ENCODE measurements at regions not wholly inside any gene's neighbourhood (a gene's known extent, or its start where the extent isn't known, plus 50 kb on each side); places are given as distances from the start of the nearest gene placed in this dataset.
"Not testable (repeated sequence)": the region's sequence is repeated elsewhere in the genome, so short reads cannot be mapped to it uniquely, and the experiment has no call there.

DNA sequence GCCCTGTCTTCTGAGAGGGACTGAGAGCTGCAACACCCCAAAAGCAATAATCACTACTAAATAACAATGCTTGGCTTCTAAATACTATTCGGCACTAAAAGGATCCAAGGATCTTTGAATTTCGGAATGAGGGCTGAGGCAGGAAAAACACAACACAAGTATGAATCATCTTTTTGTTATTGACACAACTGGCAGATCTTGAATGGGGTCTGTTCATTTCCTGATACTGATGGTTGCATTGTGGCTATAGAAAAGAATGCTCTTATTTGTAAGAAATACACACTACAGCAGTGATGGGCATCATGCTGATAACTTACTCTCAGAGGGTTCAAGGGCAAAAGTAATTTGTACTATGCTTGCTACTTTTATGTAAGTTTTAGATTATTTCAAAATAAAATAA, 149.2 kb upstream of the PLD5 start:
- in situ Hi-C loops (cut with MboI), result no loop called here
- TF ChIP-seq ZNF408 (CRISPR knock-in tag; IDR thresholded peaks at IDR 0.05; ENCODE audit: low read depth) (no peak), PRPF4 (IDR thresholded peaks at IDR 0.05; ENCODE audit: insufficient read depth, low read depth, low read length, poor library complexity, severe bottlenecking) (no peak), BHLHE40 (IDR thresholded peaks at IDR 0.05; ENCODE audit: low read length) (no peak), KDM5B (IDR thresholded peaks at IDR 0.05; ENCODE audit: insufficient replicate concordance, low read depth, low read length) (no peak)
- TF ChIP-seq, protein P1, sequence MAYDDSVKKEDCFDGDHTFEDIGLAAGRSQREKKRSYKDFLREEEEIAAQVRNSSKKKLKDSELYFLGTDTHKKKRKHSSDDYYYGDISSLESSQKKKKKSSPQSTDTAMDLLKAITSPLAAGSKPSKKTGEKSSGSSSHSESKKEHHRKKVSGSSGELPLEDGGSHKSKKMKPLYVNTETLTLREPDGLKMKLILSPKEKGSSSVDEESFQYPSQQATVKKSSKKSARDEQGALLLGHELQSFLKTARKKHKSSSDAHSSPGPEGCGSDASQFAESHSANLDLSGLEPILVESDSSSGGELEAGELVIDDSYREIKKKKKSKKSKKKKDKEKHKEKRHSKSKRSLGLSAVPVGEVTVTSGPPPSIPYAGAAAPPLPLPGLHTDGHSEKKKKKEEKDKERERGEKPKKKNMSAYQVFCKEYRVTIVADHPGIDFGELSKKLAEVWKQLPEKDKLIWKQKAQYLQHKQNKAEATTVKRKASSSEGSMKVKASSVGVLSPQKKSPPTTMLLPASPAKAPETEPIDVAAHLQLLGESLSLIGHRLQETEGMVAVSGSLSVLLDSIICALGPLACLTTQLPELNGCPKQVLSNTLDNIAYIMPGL (CRISPR knock-in tag; IDR thresholded peaks at IDR 0.05), result no peak

DNA sequence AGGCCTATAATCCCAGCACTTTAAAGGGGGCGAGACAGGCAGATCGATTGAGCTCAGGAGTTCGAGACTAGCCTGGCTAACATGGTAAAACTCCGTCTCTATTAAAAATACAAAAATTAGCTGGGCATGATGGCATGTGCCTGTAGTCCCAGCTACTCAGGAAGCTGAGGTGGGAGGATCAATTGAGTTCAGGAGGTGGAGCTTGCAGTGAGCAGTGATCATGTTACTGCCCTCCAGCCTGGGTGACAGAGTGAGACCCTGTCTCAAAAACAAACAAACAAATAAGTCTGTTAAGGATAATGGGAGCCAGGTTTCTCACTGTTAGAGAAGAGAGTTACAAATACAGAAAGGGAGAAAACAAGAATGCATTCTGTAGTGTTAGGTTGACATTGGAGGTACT, 148.7 kb upstream of the PLD5 start:
- ATAC-seq; H3K36me3 ChIP-seq (ENCODE audit: control insufficient read depth, insufficient read depth, low read length); intact Hi-C loops (cut with micrococcal nuclease); H3K4me1 ChIP-seq (replicated peaks in 1 of 2; ENCODE audit: control insufficient read depth in 2 of 2, insufficient read depth in 2 of 2, low read length in 2 of 2); H3K27ac ChIP-seq (ENCODE audit: extremely low read depth, low read depth, low read length); H4K20me1 ChIP-seq (replicated peaks; ENCODE audit: control insufficient read depth, insufficient read depth, low read length); CTCF ChIA-PET (ENCODE audit: low intra/inter-chr PET ratio); H3K4me3 ChIP-seq; POLR2A ChIA-PET; H3K4me2 ChIP-seq (ENCODE audit: insufficient read depth, low read length); H3K79me2 ChIP-seq (ENCODE audit: control insufficient read depth, insufficient read depth, low read length); H3K9ac ChIP-seq (ENCODE audit: insufficient read depth in 1 of 2, low read depth in 2 of 2, low read length in 2 of 2); H2AFZ ChIP-seq (ENCODE audit: low read depth, low read length); in situ Hi-C loops (cut with MboI); BruUV-seq (replicated peaks); FAIRE-seq; H3K9me3 ChIP-seq (replicated peaks; ENCODE audit: control insufficient read depth, insufficient read depth, low read depth, low read length); DNase-seq (ENCODE audit: extremely low read depth in 1 of 4, low spot score in 3 of 4); H3K9me1 ChIP-seq (ENCODE audit: control insufficient read depth, insufficient read depth, low read length); H3K27me3 ChIP-seq (ENCODE audit: control insufficient read depth in 2 of 2, insufficient read depth in 2 of 2, low read length in 2 of 2): not testable (repeated sequence)
- 0% methylated on average over 4 of the region's 4 CpGs for WGBS (ENCODE audit: insufficient coverage, low coverage, missing lambda C conversion rate)

More for the DNA sequence above, 149.2 kb upstream of the PLD5 start:
- no peak for DNase-seq (ENCODE audit: extremely low read depth in 1 of 4, low spot score in 3 of 4)
- WGBS (ENCODE audit: insufficient coverage, low coverage, missing lambda C conversion rate), result 0% methylated on average over 2 of the region's 2 CpGs
- intact Hi-C loops (cut with micrococcal nuclease), result no loop called here
- H3K27me3 ChIP-seq (ENCODE audit: control insufficient read depth in 2 of 2, insufficient read depth in 2 of 2, low read length in 2 of 2), result no peaks in the 10 kb centered on the region
- H2AFZ ChIP-seq (ENCODE audit: low read depth, low read length), result no peak overlapping the region
- H3K4me1 ChIP-seq (replicated peaks in 1 of 2; ENCODE audit: control insufficient read depth in 2 of 2, insufficient read depth in 2 of 2, low read length in 2 of 2), result no peaks in the 10 kb centered on the region
- FAIRE-seq, result no peak
- no peak overlapping the region for H3K4me2 ChIP-seq (ENCODE audit: insufficient read depth, low read length)
- H3K4me3 ChIP-seq, result no peak overlapping the region
- H3K9ac ChIP-seq (ENCODE audit: insufficient read depth in 1 of 2, low read depth in 2 of 2, low read length in 2 of 2), result no peak overlapping the region
- H3K27ac ChIP-seq (ENCODE audit: extremely low read depth, low read depth, low read length), result no peak overlapping the region
- no peaks in the 10 kb centered on the region for H4K20me1 ChIP-seq (replicated peaks; ENCODE audit: control insufficient read depth, insufficient read depth, low read length)
- H3K79me2 ChIP-seq (ENCODE audit: control insufficient read depth, insufficient read depth, low read length), result no peaks in the 10 kb centered on the region
- no peak for ATAC-seq
- no TSS peak for BruUV-seq (replicated peaks)
- POLR2A ChIA-PET, result no interaction called here
- no peaks in the 10 kb centered on the region for H3K36me3 ChIP-seq (ENCODE audit: control insufficient read depth, insufficient read depth, low read length)
- CTCF ChIA-PET (ENCODE audit: low intra/inter-chr PET ratio), result no interaction called here
- no peaks in the 10 kb centered on the region for H3K9me1 ChIP-seq (ENCODE audit: control insufficient read depth, insufficient read depth, low read length)
- H3K9me3 ChIP-seq (replicated peaks; ENCODE audit: control insufficient read depth, insufficient read depth, low read depth, low read length), result no peaks in the 10 kb centered on the region; the same call in 1 of the 2 replicates

Data from K562 (cell line).